BJ (cell line): ENCODE measurements at regions not wholly inside any gene's neighbourhood (a gene's known extent, or its start where the extent isn't known, plus 50 kb on each side); places are given as distances from the start of the nearest gene placed in this dataset.

Source experiments
- CTCF ChIA-PET: fragments of 350-600 bp; formaldehyde crosslinking; extraction: SDS; loops from one replicate; lab custom pipeline; 2021; ENCODE audit warnings: antibody characterized with exemption, inconsistent platforms; lab: Yijun Ruan, JAX
- POLR2A ChIA-PET: fragments of 300-600 bp; sonication (Branson Sonifier 250); formaldehyde crosslinking; extraction: SDS; loops from one replicate; lab custom pipeline; 2021; ENCODE audit warnings: antibody characterized with exemption; lab: Charles Lee
- DNase-seq: peaks from one replicate; pipeline ENCODE4 v3.0.0-alpha.2; 2011; ENCODE audit warnings: low read depth
- H3K27me3 ChIP-seq: 2 replicates; pipeline ENCODE4 v1.6.0; 2011; ENCODE audit warnings: low read length; ENCODE audit not compliant: control insufficient read depth, insufficient read depth
- H3K36me3 ChIP-seq: 2 replicates; pipeline ENCODE4 v1.5.1; 2011; ENCODE audit warnings: low read length; ENCODE audit not compliant: control insufficient read depth, insufficient read depth
- H3K4me3 ChIP-seq: 2 replicates; pipeline ENCODE4 v1.5.1; 2011; ENCODE audit warnings: low read depth, mild to moderate bottlenecking, control low read depth, low read length
- CTCF ChIP-seq: IDR thresholded peaks from 2 replicates; pipeline ENCODE4 v1.5.1; 2011; ENCODE audit warnings: low read depth, mild to moderate bottlenecking, control low read depth, inconsistent platforms, low read length, moderate library complexity; ENCODE audit not compliant: insufficient read depth

GRCh38 chr5:162995568-162995967 is 441.8 kb upstream of the CCNG1 start:
- ChIA-PET POLR2A (no interaction called here), CTCF (no interaction called here)
- Histone ChIP-seq H3K4me3 (no peak overlapping the region), H3K36me3 (no peaks in the 10 kb centered on the region), H3K27me3 (no peaks in the 10 kb centered on the region)
- no peak for TF ChIP-seq CTCF
- no peak for DNase-seq

GRCh38 chr5:162996053-162996452 is 441.3 kb upstream of the CCNG1 start:
- TF ChIP-seq CTCF: no peak
- ChIA-PET CTCF (no interaction called here), POLR2A (no interaction called here)
- no peaks in the 10 kb centered on the region for H3K36me3 ChIP-seq
- no peak overlapping the region for H3K4me3 ChIP-seq
- no peak for DNase-seq
- H3K27me3 ChIP-seq: no peaks in the 10 kb centered on the region

- TF ChIP-seq CTCF: no peak
- DNase-seq: no peak
- POLR2A ChIA-PET: no interaction called here
- CTCF ChIA-PET: no interaction called here
- Histone ChIP-seq H3K4me3 (no peak overlapping the region), H3K27me3 (no peaks in the 10 kb centered on the region), H3K36me3 (no peaks in the 10 kb centered on the region)
Measured at GRCh38 chr5:163005949-163006348, 431.4 kb upstream of the CCNG1 start.

- Histone ChIP-seq H3K27me3 (no peaks in the 10 kb centered on the region), H3K4me3 (no peak overlapping the region), H3K36me3 (no peaks in the 10 kb centered on the region)
- POLR2A ChIA-PET: no interaction called here
- no peak for DNase-seq
- CTCF ChIA-PET: no interaction called here
- TF ChIP-seq CTCF: no peak
Measured at GRCh38 chr5:163022582-163023128, 414.7 kb upstream of the CCNG1 start.

GRCh38 chr5:163023846-163024245 is 413.5 kb upstream of the CCNG1 start:
- ChIA-PET CTCF (interaction anchor here (0.7 kb wide), 1 partner anchor 64 kb away, joined by 3 read pairs; no protein-coding TSS in a partner anchor), POLR2A (no interaction called here)
- no peak overlapping the region for H3K4me3 ChIP-seq
- no peak for TF ChIP-seq CTCF
- H3K27me3 ChIP-seq: no peaks in the 10 kb centered on the region
- H3K36me3 ChIP-seq: no peaks in the 10 kb centered on the region
- DNase-seq: no peak
